WTC11 (cell line): ENCODE measurements at regions not wholly inside any gene's neighbourhood (a gene's known extent, or its start where the extent isn't known, plus 50 kb on each side); places are given as distances from the start of the nearest gene placed in this dataset.

Experiments
- ATAC-seq: fragments of 200-7000 bp; cut with Tn5 transposase; 2 replicates; pipeline ENCODE4 v1.10.0; 2021; ENCODE audit warnings: mild to moderate bottlenecking, moderate library complexity
- CTCF ChIA-PET: fragments of 300-600 bp; sonication (Branson Sonifier 250); formaldehyde crosslinking; loops from one replicate; lab custom pipeline; 2021; ENCODE audit warnings: antibody characterized with exemption; lab: Charles Lee
- POLR2A ChIA-PET: fragments of 350-600 bp; sonication (Branson Sonifier 250); formaldehyde crosslinking; loops from one replicate; lab custom pipeline; 2021; ENCODE audit warnings: antibody characterized with exemption; lab: Charles Lee
- DNase-seq: peaks from one replicate; pipeline ENCODE4 v3.0.0; 2021; ENCODE audit warnings: low spot score
- H3K27ac Mint-ChIP-seq: 2 replicates; pipeline ENCODE4 v1.8.0; 2021; ENCODE audit warnings: mixed read lengths
- H3K27me3 Mint-ChIP-seq: 2 replicates; pipeline ENCODE4 v1.8.0; 2021; ENCODE audit warnings: low read depth, mild to moderate bottlenecking, moderate library complexity, mixed read lengths
- H3K36me3 Mint-ChIP-seq: 2 replicates; pipeline ENCODE4 v1.8.0; 2021; ENCODE audit warnings: mixed read lengths
- H3K4me1 Mint-ChIP-seq: 2 replicates; pipeline ENCODE4 v1.8.0; 2022; ENCODE audit warnings: mixed read lengths
- H3K4me3 Mint-ChIP-seq: 2 replicates; pipeline ENCODE4 v1.8.0; 2021; ENCODE audit warnings: mild to moderate bottlenecking, moderate library complexity, mixed read lengths
- H3K9me3 Mint-ChIP-seq: 2 replicates; pipeline ENCODE4 v1.8.0; 2021; ENCODE audit warnings: mixed read lengths
- ELF4 ChIP-seq: sonication (generic); formaldehyde crosslinking; IDR thresholded peaks from 2 replicates; pipeline ENCODE4 v1.8.1; 2022; ENCODE audit warnings: low read depth, mild to moderate bottlenecking, moderate library complexity, missing genetic modification reagents
- FOXJ3 ChIP-seq: sonication (generic); formaldehyde crosslinking; IDR thresholded peaks from 2 replicates; pipeline ENCODE4 v1.9.0; 2021; ENCODE audit warnings: missing genetic modification reagents, mild to moderate bottlenecking, borderline replicate concordance
- HMGA2 ChIP-seq: fragments of 250-450 bp; sonication (Bioruptor Pico); IDR thresholded peaks from 2 replicates; pipeline ENCODE4 v1.4.0; 2021; ENCODE audit warnings: mild to moderate bottlenecking, moderate library complexity
- IRF2 ChIP-seq: sonication (generic); formaldehyde crosslinking; IDR thresholded peaks from 2 replicates; pipeline ENCODE4 v1.8.0; 2022; ENCODE audit warnings: low read depth, missing genetic modification reagents, borderline replicate concordance
- NFE2L1 ChIP-seq: sonication (generic); formaldehyde crosslinking; IDR thresholded peaks from 2 replicates; pipeline ENCODE4 v1.8.1; 2023; ENCODE audit warnings: missing genetic modification reagents
- RELA ChIP-seq: sonication (generic); formaldehyde crosslinking; IDR thresholded peaks from 2 replicates; pipeline ENCODE4 v1.8.1; 2022; ENCODE audit warnings: missing genetic modification reagents, mild to moderate bottlenecking, borderline replicate concordance
- ZNF121 ChIP-seq: sonication (generic); formaldehyde crosslinking; IDR thresholded peaks from 2 replicates; pipeline ENCODE4 v1.8.0; 2023; ENCODE audit warnings: missing genetic modification reagents
- TF ChIP-seq, protein P1 (sequence below): fragments of 200-600 bp; IDR thresholded peaks from 2 replicates; pipeline ENCODE4 v1.8.0; 2022; ENCODE audit warnings: antibody characterized with exemption
- TF ChIP-seq, protein P2 (sequence below): fragments of 250-450 bp; sonication (Bioruptor Pico); IDR thresholded peaks from 2 replicates; pipeline ENCODE4 v1.9.0; 2021; ENCODE audit warnings: mild to moderate bottlenecking
- TF ChIP-seq, protein P3 (sequence below): sonication (generic); formaldehyde crosslinking; IDR thresholded peaks from 2 replicates; pipeline ENCODE4 v1.8.1; 2023; ENCODE audit warnings: mild to moderate bottlenecking, missing genetic modification reagents, moderate library complexity
- TF ChIP-seq, protein P4 (sequence below): fragments of 250-450 bp; sonication (Bioruptor Pico); IDR thresholded peaks from 2 replicates; pipeline ENCODE4 v1.9.0; 2021; ENCODE audit warnings: mild to moderate bottlenecking, borderline replicate concordance
- TF ChIP-seq, protein P5 (sequence below): sonication (generic); formaldehyde crosslinking; IDR thresholded peaks from 2 replicates; pipeline ENCODE4 v1.8.0; 2022; ENCODE audit warnings: mild to moderate bottlenecking, missing genetic modification reagents
- TF ChIP-seq, protein P6 (sequence below): sonication (generic); formaldehyde crosslinking; IDR thresholded peaks from 2 replicates; pipeline ENCODE4 v1.8.0; 2023; ENCODE audit warnings: missing genetic modification reagents, mild to moderate bottlenecking, borderline replicate concordance

DNA sequence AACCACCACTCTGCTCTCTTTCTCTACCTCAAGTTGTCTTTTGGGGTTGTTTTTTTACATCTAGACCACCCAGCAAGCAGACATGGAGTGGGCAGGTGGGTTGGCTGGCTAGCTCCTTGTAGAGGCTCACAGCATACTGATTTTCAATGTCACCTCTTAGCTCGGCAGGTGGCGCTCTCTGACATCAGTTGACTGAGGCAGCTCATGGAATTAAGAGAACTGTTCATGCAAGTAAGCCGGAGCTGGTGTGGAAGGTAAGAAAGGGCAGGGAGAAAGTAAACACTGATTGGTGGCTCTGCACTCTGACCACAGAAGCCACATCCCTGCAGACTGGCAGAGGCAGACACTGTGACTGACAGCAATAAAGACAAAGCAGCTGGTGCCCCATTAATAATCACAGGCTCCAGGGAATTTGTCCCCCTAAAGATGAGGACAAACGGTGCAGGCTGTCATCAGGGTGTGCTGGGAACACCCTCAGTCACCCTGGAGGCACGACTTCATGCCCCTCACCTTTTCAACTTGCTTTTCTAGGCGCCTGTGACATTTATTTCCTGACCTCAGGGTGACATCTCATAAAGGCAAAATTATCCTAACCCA, 226.8 kb downstream of the LMX1A start:
- H3K4me1 Mint-ChIP-seq = peaks cover 2% of the 10 kb centered on the region; the same call in 1 of the 2 replicates
- H3K27me3 Mint-ChIP-seq = no peaks in the 10 kb centered on the region; the same call in 1 of the 2 replicates
- no peak overlapping the region for H3K4me3 Mint-ChIP-seq
- CTCF ChIA-PET = interaction anchor here (0.5 to 2.6 kb wide), 55 partner anchors 8 to 1761 kb away, joined by 3 to 66 read pairs (median 4); partner anchors contain the start of genes ALDH9A1 and LMX1A
- no peaks in the 10 kb centered on the region for H3K36me3 Mint-ChIP-seq
- H3K9me3 Mint-ChIP-seq = no peaks in the 10 kb centered on the region
- H3K27ac Mint-ChIP-seq = no peak overlapping the region
- POLR2A ChIA-PET = no interaction called here
- TF ChIP-seq, protein P1, sequence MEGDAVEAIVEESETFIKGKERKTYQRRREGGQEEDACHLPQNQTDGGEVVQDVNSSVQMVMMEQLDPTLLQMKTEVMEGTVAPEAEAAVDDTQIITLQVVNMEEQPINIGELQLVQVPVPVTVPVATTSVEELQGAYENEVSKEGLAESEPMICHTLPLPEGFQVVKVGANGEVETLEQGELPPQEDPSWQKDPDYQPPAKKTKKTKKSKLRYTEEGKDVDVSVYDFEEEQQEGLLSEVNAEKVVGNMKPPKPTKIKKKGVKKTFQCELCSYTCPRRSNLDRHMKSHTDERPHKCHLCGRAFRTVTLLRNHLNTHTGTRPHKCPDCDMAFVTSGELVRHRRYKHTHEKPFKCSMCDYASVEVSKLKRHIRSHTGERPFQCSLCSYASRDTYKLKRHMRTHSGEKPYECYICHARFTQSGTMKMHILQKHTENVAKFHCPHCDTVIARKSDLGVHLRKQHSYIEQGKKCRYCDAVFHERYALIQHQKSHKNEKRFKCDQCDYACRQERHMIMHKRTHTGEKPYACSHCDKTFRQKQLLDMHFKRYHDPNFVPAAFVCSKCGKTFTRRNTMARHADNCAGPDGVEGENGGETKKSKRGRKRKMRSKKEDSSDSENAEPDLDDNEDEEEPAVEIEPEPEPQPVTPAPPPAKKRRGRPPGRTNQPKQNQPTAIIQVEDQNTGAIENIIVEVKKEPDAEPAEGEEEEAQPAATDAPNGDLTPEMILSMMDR = peak; percentile 40; the same call in 1 of the 2 replicates
- no peak for TF ChIP-seq ELF4 (CRISPR knock-in tag)
- TF ChIP-seq, protein P2, sequence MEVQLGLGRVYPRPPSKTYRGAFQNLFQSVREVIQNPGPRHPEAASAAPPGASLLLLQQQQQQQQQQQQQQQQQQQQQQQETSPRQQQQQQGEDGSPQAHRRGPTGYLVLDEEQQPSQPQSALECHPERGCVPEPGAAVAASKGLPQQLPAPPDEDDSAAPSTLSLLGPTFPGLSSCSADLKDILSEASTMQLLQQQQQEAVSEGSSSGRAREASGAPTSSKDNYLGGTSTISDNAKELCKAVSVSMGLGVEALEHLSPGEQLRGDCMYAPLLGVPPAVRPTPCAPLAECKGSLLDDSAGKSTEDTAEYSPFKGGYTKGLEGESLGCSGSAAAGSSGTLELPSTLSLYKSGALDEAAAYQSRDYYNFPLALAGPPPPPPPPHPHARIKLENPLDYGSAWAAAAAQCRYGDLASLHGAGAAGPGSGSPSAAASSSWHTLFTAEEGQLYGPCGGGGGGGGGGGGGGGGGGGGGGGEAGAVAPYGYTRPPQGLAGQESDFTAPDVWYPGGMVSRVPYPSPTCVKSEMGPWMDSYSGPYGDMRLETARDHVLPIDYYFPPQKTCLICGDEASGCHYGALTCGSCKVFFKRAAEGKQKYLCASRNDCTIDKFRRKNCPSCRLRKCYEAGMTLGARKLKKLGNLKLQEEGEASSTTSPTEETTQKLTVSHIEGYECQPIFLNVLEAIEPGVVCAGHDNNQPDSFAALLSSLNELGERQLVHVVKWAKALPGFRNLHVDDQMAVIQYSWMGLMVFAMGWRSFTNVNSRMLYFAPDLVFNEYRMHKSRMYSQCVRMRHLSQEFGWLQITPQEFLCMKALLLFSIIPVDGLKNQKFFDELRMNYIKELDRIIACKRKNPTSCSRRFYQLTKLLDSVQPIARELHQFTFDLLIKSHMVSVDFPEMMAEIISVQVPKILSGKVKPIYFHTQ (CRISPR knock-in tag) = no peak
- TF ChIP-seq, protein P3, sequence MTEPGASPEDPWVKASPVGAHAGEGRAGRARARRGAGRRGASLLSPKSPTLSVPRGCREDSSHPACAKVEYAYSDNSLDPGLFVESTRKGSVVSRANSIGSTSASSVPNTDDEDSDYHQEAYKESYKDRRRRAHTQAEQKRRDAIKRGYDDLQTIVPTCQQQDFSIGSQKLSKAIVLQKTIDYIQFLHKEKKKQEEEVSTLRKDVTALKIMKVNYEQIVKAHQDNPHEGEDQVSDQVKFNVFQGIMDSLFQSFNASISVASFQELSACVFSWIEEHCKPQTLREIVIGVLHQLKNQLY = no peak
- ATAC-seq = peak; percentile 99
- DNase-seq = peak; percentile 89

DNA sequence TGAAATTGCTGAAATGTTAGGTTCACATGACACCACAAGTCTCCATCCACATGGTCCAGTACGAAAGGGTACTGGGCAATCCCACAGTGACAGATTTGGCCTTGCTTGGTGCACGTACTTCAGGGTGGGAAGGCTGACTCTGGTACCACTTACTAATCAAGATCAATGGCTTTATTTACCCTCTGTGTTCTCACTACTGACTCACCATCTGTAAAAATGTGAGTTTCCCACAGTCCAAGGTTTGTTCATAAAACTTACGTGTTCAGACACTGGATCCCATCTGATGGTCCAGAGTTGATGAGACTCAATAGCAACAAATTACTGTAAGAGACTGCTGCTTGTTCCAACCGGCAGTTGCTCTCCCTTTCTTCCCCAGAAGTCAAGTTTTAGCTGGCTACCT, 231.7 kb downstream of the LMX1A start:
- ATAC-seq = no peak
- no peak overlapping the region for H3K27ac Mint-ChIP-seq

DNA sequence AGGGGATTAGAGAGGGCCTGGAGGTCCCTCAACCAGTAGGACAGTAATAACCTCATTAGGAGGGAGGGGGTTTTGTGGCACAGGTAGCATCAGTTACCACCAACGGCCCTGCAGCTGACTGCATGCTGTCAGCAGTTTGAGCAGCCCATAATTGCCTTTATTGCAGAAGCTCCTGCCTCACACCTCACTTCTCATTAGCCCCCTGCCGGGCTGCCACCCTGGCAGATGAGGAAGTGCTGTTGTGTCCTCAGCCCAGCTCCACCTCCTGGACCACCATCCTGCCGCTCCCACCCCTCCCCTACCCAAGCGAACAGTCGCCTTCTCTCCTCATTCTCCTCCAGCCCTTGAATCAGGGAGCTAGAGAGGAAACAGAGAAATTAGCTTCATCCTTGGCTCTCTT, 237.4 kb downstream of the LMX1A start:
- ATAC-seq = no peak
- H3K9me3 Mint-ChIP-seq = no peaks in the 10 kb centered on the region
- no peaks in the 10 kb centered on the region for H3K36me3 Mint-ChIP-seq
- peaks cover 10% of the 10 kb centered on the region for H3K4me1 Mint-ChIP-seq
- CTCF ChIA-PET = interaction anchor here (1.0 to 3.0 kb wide), 2 partner anchors 10 to 167 kb away, joined by 3 to 40 read pairs; no protein-coding TSS in a partner anchor
- no peak overlapping the region for H3K27ac Mint-ChIP-seq
- POLR2A ChIA-PET = interaction anchor here (0.6 kb wide), 2 partner anchors 247 to 407 kb away, joined by 3 to 4 read pairs; no protein-coding TSS in a partner anchor
- peaks cover 72% of the 10 kb centered on the region for H3K27me3 Mint-ChIP-seq
- no peak overlapping the region for H3K4me3 Mint-ChIP-seq
- no peak for DNase-seq
- TF ChIP-seq, protein P4, sequence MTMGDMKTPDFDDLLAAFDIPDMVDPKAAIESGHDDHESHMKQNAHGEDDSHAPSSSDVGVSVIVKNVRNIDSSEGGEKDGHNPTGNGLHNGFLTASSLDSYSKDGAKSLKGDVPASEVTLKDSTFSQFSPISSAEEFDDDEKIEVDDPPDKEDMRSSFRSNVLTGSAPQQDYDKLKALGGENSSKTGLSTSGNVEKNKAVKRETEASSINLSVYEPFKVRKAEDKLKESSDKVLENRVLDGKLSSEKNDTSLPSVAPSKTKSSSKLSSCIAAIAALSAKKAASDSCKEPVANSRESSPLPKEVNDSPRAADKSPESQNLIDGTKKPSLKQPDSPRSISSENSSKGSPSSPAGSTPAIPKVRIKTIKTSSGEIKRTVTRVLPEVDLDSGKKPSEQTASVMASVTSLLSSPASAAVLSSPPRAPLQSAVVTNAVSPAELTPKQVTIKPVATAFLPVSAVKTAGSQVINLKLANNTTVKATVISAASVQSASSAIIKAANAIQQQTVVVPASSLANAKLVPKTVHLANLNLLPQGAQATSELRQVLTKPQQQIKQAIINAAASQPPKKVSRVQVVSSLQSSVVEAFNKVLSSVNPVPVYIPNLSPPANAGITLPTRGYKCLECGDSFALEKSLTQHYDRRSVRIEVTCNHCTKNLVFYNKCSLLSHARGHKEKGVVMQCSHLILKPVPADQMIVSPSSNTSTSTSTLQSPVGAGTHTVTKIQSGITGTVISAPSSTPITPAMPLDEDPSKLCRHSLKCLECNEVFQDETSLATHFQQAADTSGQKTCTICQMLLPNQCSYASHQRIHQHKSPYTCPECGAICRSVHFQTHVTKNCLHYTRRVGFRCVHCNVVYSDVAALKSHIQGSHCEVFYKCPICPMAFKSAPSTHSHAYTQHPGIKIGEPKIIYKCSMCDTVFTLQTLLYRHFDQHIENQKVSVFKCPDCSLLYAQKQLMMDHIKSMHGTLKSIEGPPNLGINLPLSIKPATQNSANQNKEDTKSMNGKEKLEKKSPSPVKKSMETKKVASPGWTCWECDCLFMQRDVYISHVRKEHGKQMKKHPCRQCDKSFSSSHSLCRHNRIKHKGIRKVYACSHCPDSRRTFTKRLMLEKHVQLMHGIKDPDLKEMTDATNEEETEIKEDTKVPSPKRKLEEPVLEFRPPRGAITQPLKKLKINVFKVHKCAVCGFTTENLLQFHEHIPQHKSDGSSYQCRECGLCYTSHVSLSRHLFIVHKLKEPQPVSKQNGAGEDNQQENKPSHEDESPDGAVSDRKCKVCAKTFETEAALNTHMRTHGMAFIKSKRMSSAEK (CRISPR knock-in tag) = no peak
- TF ChIP-seq, protein P5, sequence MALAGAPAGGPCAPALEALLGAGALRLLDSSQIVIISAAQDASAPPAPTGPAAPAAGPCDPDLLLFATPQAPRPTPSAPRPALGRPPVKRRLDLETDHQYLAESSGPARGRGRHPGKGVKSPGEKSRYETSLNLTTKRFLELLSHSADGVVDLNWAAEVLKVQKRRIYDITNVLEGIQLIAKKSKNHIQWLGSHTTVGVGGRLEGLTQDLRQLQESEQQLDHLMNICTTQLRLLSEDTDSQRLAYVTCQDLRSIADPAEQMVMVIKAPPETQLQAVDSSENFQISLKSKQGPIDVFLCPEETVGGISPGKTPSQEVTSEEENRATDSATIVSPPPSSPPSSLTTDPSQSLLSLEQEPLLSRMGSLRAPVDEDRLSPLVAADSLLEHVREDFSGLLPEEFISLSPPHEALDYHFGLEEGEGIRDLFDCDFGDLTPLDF (CRISPR knock-in tag) = no peak
- TF ChIP-seq RELA (CRISPR knock-in tag) = no peak

More for the DNA sequence above, 231.7 kb downstream of the LMX1A start:
- Mint-ChIP-seq H3K4me3 (no peak overlapping the region), H3K9me3 (no peaks in the 10 kb centered on the region), H3K27me3 (peaks cover 21% of the 10 kb centered on the region), H3K4me1 (peaks cover 2% of the 10 kb centered on the region; the same call in 1 of the 2 replicates), H3K36me3 (no peaks in the 10 kb centered on the region)
- POLR2A ChIA-PET = no interaction called here
- CTCF ChIA-PET = interaction anchor here (0.7 to 1.1 kb wide), 2 partner anchors 17 to 938 kb away, joined by 4 to 5 read pairs; no protein-coding TSS in a partner anchor
- no peak for DNase-seq
- TF ChIP-seq, protein P6, sequence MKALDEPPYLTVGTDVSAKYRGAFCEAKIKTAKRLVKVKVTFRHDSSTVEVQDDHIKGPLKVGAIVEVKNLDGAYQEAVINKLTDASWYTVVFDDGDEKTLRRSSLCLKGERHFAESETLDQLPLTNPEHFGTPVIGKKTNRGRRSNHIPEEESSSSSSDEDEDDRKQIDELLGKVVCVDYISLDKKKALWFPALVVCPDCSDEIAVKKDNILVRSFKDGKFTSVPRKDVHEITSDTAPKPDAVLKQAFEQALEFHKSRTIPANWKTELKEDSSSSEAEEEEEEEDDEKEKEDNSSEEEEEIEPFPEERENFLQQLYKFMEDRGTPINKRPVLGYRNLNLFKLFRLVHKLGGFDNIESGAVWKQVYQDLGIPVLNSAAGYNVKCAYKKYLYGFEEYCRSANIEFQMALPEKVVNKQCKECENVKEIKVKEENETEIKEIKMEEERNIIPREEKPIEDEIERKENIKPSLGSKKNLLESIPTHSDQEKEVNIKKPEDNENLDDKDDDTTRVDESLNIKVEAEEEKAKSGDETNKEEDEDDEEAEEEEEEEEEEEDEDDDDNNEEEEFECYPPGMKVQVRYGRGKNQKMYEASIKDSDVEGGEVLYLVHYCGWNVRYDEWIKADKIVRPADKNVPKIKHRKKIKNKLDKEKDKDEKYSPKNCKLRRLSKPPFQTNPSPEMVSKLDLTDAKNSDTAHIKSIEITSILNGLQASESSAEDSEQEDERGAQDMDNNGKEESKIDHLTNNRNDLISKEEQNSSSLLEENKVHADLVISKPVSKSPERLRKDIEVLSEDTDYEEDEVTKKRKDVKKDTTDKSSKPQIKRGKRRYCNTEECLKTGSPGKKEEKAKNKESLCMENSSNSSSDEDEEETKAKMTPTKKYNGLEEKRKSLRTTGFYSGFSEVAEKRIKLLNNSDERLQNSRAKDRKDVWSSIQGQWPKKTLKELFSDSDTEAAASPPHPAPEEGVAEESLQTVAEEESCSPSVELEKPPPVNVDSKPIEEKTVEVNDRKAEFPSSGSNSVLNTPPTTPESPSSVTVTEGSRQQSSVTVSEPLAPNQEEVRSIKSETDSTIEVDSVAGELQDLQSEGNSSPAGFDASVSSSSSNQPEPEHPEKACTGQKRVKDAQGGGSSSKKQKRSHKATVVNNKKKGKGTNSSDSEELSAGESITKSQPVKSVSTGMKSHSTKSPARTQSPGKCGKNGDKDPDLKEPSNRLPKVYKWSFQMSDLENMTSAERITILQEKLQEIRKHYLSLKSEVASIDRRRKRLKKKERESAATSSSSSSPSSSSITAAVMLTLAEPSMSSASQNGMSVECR (CRISPR knock-in tag) = no peak
- no peak for TF ChIP-seq HMGA2 (CRISPR knock-in tag)
- no peak for TF ChIP-seq IRF2 (CRISPR knock-in tag)
- TF ChIP-seq ZNF121 (CRISPR knock-in tag) = no peak
- TF ChIP-seq ELF4 (CRISPR knock-in tag) = no peak
- no peak for TF ChIP-seq FOXJ3 (CRISPR knock-in tag)
- no peak for TF ChIP-seq NFE2L1 (CRISPR knock-in tag)
